ENCODE measurements at regions not wholly inside any gene's neighbourhood (a gene's known extent, or its start where the extent isn't known, plus 50 kb on each side); places are given as distances from the start of the nearest gene placed in this dataset.

DNA sequence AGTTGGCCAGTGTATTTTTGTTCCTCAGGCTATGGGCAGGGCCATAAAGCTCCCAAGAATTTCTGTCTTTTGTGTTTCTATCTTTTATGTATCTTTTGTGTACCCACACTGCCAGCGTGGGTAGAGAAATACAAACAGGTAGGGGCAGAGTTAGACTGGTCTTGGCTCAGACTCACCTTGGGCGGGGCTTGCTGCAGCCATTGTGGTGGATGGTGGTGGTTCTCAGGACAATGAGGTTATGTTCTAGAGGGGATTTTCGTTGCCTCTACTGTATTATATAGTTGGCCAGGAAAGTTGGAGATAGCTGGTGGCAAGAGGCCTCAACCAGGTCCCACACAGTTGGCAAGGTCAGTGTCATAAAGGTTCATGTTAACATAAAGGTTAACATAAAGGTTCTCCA, 977.5 kb upstream of the LRFN5 start:
- TF ChIP-seq CTCF (IDR thresholded peaks at IDR 0.05) = no peak
- TF ChIP-seq POLR2A (IDR thresholded peaks at IDR 0.05) = no peak
